SK-N-SH (cell line): ENCODE measurements at regions not wholly inside any gene's neighbourhood (a gene's known extent, or its start where the extent isn't known, plus 50 kb on each side); places are given as distances from the start of the nearest gene placed in this dataset.

Experiments used
- CTCF ChIA-PET: fragments of 300-600, 350-600 bp; formaldehyde crosslinking; extraction: SDS; loops from one replicate; lab custom pipeline; 2021; lab: Yijun Ruan, JAX
- POLR2A ChIA-PET: fragments of 350-600 bp; sonication (Branson Sonifier 250); formaldehyde crosslinking; extraction: SDS; loops from one replicate; lab custom pipeline; 2020; ENCODE audit warnings: antibody characterized with exemption, inconsistent platforms; lab: Yijun Ruan, JAX
- DNase-seq: peaks from one replicate; pipeline ENCODE4 v3.0.0; 2012
- H2AFZ ChIP-seq: fragments of 200-600 bp; sonication (generic); 2 replicates; pipeline ENCODE4 v1.8.1; 2016; ENCODE audit warnings: antibody characterized with exemption, mild to moderate bottlenecking, low read depth
- H3F3A ChIP-seq: fragments of 200-600 bp; sonication (generic); replicated peaks from 2 replicates; pipeline ENCODE3; 2016; ENCODE audit warnings: antibody characterized with exemption, mild to moderate bottlenecking; ENCODE audit not compliant: insufficient read depth
- H3K27ac ChIP-seq, 2 experiments: fragments of 200-500 bp in 1 of 2; fragments of 200-600 bp in 1 of 2; sonication (Bioruptor generic) in 1 of 2; sonication (generic), shearing (Covaris generic) in 1 of 2; 2 replicates each; pipeline versions ENCODE4 v1.5.1 to v1.6.1; 2014 to 2016; ENCODE audit warnings: low read depth in 2 of 2, inconsistent platforms in 1 of 2, low read length in 1 of 2, mild to moderate bottlenecking in 1 of 2, mixed read lengths in 1 of 2
- H3K27me3 ChIP-seq: fragments of 200-600 bp; sonication (generic), shearing (Covaris generic); 2 replicates; pipeline ENCODE4 v1.6.1; 2016; ENCODE audit warnings: mixed run types; ENCODE audit not compliant: insufficient read depth
- H3K36me3 ChIP-seq, 2 experiments: fragments of 200-500 bp in 1 of 2; fragments of 200-600 bp in 1 of 2; sonication (Bioruptor generic) in 1 of 2; sonication (generic) in 1 of 2; replicated peaks in 1 of 2; 2 replicates each; pipeline versions ENCODE3 to v1.5.1; 2014 to 2016; ENCODE audit warnings: low read length in 1 of 2, mild to moderate bottlenecking in 1 of 2; ENCODE audit not compliant: insufficient read depth in 2 of 2, control insufficient read depth in 1 of 2
- H3K4me1 ChIP-seq, 2 experiments: fragments of 200-500 bp in 1 of 2; fragments of 200-600 bp in 1 of 2; sonication (Bioruptor generic) in 1 of 2; sonication (generic), shearing (Covaris generic) in 1 of 2; 2 replicates each; pipeline versions ENCODE4 v1.5.1 to v1.6.1; 2014 to 2016; ENCODE audit warnings: low read depth in 1 of 2, low read length in 1 of 2, mixed run types in 1 of 2; ENCODE audit not compliant: insufficient read depth in 2 of 2, control insufficient read depth in 1 of 2
- H3K4me2 ChIP-seq: fragments of 200-600 bp; sonication (generic), shearing (Covaris generic); 2 replicates; pipeline ENCODE4 v1.6.1; 2017; ENCODE audit warnings: mixed run types
- H3K4me3 ChIP-seq, 2 experiments: fragments of 200-500 bp in 1 of 2; fragments of 200-600 bp in 1 of 2; sonication (Bioruptor generic) in 1 of 2; sonication (generic), shearing (Covaris generic) in 1 of 2; 2 replicates each; pipeline versions ENCODE4 v1.5.1 to v1.8.1; 2014 to 2016; ENCODE audit warnings: low read depth in 2 of 2, inconsistent platforms in 1 of 2, low read length in 1 of 2, mild to moderate bottlenecking in 1 of 2, mixed read lengths in 1 of 2, moderate library complexity in 1 of 2
- H3K79me2 ChIP-seq: fragments of 200-600 bp; sonication (generic); 2 replicates; pipeline ENCODE4 v1.8.1; 2017; ENCODE audit warnings: mild to moderate bottlenecking; ENCODE audit not compliant: insufficient read depth
- H3K9ac ChIP-seq: fragments of 200-600 bp; sonication (generic); 2 replicates; pipeline ENCODE4 v1.6.1; 2017; ENCODE audit warnings: mixed run types
- H3K9me2 ChIP-seq: fragments of 200-600 bp; sonication (generic); 2 replicates; pipeline ENCODE4 v1.6.1; 2017; ENCODE audit warnings: mixed run types
- H3K9me3 ChIP-seq: fragments of 200-600 bp; sonication (generic); 2 replicates; pipeline ENCODE4 v1.6.1; 2017; ENCODE audit warnings: mixed run types, mild to moderate bottlenecking, moderate library complexity
- H4K20me1 ChIP-seq: fragments of 200-600 bp; sonication (generic); 2 replicates; pipeline ENCODE4 v1.6.1; 2017; ENCODE audit warnings: mild to moderate bottlenecking, mixed run types; ENCODE audit not compliant: insufficient read depth
- CHD2 ChIP-seq: fragments of 150-350 bp; IDR thresholded peaks from 2 replicates; pipeline ENCODE4 v1.6.1; 2018; ENCODE audit warnings: low read length; ENCODE audit not compliant: partially characterized antibody
- ELF1 ChIP-seq: IDR thresholded peaks from 2 replicates; pipeline ENCODE4 v1.4.0; 2012
- EP300 ChIP-seq, 2 experiments: IDR thresholded peaks; 2 replicates each; pipeline versions ENCODE4 v1.4.0 to v1.6.1; 2012; ENCODE audit warnings: borderline replicate concordance in 1 of 2, low read depth in 1 of 2, low read length in 1 of 2
- FOXJ3 ChIP-seq: sonication (generic); formaldehyde crosslinking; IDR thresholded peaks from 2 replicates; pipeline ENCODE4 v1.5.1; 2020; ENCODE audit warnings: mild to moderate bottlenecking, missing genetic modification reagents
- GATA2 ChIP-seq: sonication (generic); formaldehyde crosslinking; IDR thresholded peaks from 2 replicates; pipeline ENCODE4 v1.5.0; 2020; ENCODE audit warnings: mild to moderate bottlenecking, missing genetic modification reagents
- IRF3 ChIP-seq: fragments of 150-350 bp; IDR thresholded peaks from 2 replicates; pipeline ENCODE4 v1.6.1; 2016; ENCODE audit warnings: mild to moderate bottlenecking, low read depth, low read length
- PBX3 ChIP-seq: IDR thresholded peaks from 2 replicates; pipeline ENCODE4; 2012
- RCOR1 ChIP-seq: fragments of 150-350 bp; IDR thresholded peaks from 2 replicates; pipeline ENCODE4 v1.6.1; 2017; ENCODE audit warnings: antibody characterized with exemption, low read length
- REST ChIP-seq: IDR thresholded peaks from 2 replicates; pipeline ENCODE4 v1.6.1; 2012; ENCODE audit warnings: mild to moderate bottlenecking, low read depth, low read length, moderate library complexity
- RFX5 ChIP-seq: IDR thresholded peaks from 2 replicates; pipeline ENCODE4 v1.6.1; 2012; ENCODE audit warnings: mild to moderate bottlenecking, improper control_type of control experiment, low read length
- TAF1 ChIP-seq: IDR thresholded peaks from 2 replicates; pipeline ENCODE4 v1.6.1; 2012; ENCODE audit warnings: low read depth, mild to moderate bottlenecking, low read length, moderate library complexity, borderline replicate concordance
- TCF12 ChIP-seq: IDR thresholded peaks from 2 replicates; pipeline ENCODE4 v1.4.0; 2012
- USF1 ChIP-seq: IDR thresholded peaks from 2 replicates; pipeline ENCODE4 v1.4.0; 2012; ENCODE audit warnings: low read depth, borderline replicate concordance
- USF2 ChIP-seq: fragments of 150-350 bp; IDR thresholded peaks from 2 replicates; pipeline ENCODE4 v1.6.1; 2017; ENCODE audit warnings: antibody characterized with exemption, low read length, low read depth, borderline replicate concordance
- YY1 ChIP-seq: IDR thresholded peaks from 2 replicates; pipeline ENCODE4 v1.4.0; 2012; ENCODE audit warnings: low read depth, mild to moderate bottlenecking
- ZBTB33 ChIP-seq: IDR thresholded peaks from 2 replicates; pipeline ENCODE4 v1.4.0; 2012; ENCODE audit warnings: low read depth, borderline replicate concordance
- WGBS: methylation state at CpG from one replicate; pipeline ENCODE4 v1.1.6; 2017; ENCODE audit warnings: low lambda C conversion rate; 5-methylcytosine and 5-hydroxymethylcytosine counted together

GRCh38 chr5:97570242-97570641, 387.2 kb upstream of the RIOK2 start:
- H3K9ac ChIP-seq: no peak overlapping the region
- H3F3A ChIP-seq: no peaks in the 10 kb centered on the region
- 56% methylated on average over 1 of the region's 1 CpG for WGBS
- POLR2A ChIA-PET: no interaction called here
- no peaks in the 10 kb centered on the region for H3K9me2 ChIP-seq
- CTCF ChIA-PET: no interaction called here
- no peak for DNase-seq
- no peaks in the 10 kb centered on the region for H4K20me1 ChIP-seq
- TF ChIP-seq IRF3: no peak
- TF ChIP-seq ZBTB33: no peak
- no peak for TF ChIP-seq RCOR1
- TF ChIP-seq RFX5: no peak
- no peak for TF ChIP-seq TCF12
- no peak for TF ChIP-seq GATA2
- no peak for TF ChIP-seq USF1
- TF ChIP-seq USF2: no peak
- TF ChIP-seq EP300 (IDR thresholded peaks at IDR 0.05; ENCODE audit: borderline replicate concordance in 1 of 2, low read depth in 1 of 2, low read length in 1 of 2): no peak
- no peak for TF ChIP-seq FOXJ3
- no peak for TF ChIP-seq CHD2
- TF ChIP-seq TAF1: no peak
- TF ChIP-seq REST: no peak
- TF ChIP-seq PBX3: no peak
- TF ChIP-seq YY1: no peak
- TF ChIP-seq ELF1: no peak
- H2AFZ ChIP-seq: no peak overlapping the region
- no peak overlapping the region for H3K27ac ChIP-seq
- H3K27me3 ChIP-seq: no peaks in the 10 kb centered on the region
- peaks cover 5% of the 10 kb centered on the region; the same call in 1 of the 2 replicates for H3K9me3 ChIP-seq
- no peak overlapping the region for H3K4me3 ChIP-seq
- no peaks in the 10 kb centered on the region for H3K79me2 ChIP-seq
- H3K4me1 ChIP-seq: no peaks in the 10 kb centered on the region
- no peaks in the 10 kb centered on the region for H3K36me3 ChIP-seq
- H3K4me2 ChIP-seq: no peak overlapping the region
